IgD-negative memory B cell (primary cell): ENCODE measurements at regions not wholly inside any gene's neighbourhood (a gene's known extent, or its start where the extent isn't known, plus 50 kb on each side); places are given as distances from the start of the nearest gene placed in this dataset.
A peak's percentile ranks its signal among the peaks of the same experiment; 100 is the strongest.
"Not testable (repeated sequence)": the region's sequence is repeated elsewhere in the genome, so short reads cannot be mapped to it uniquely, and the experiment has no call there.

Experiments used
- H3K27ac Mint-ChIP-seq, 3 donors: one replicate each; pipeline ENCODE4 v1.8.0; 2020 to 2022; ENCODE audit warnings: mild to moderate bottlenecking in 3 of 3, mixed read lengths in 3 of 3, moderate library complexity in 1 of 3
- H3K27me3 Mint-ChIP-seq: one replicate; pipeline ENCODE4 v1.8.0; 2021; ENCODE audit warnings: mixed read lengths
- H3K36me3 Mint-ChIP-seq: one replicate; pipeline ENCODE4 v1.8.0; 2020; ENCODE audit warnings: mild to moderate bottlenecking, mixed read lengths
- H3K4me1 Mint-ChIP-seq, 3 donors: one replicate each; pipeline ENCODE4 v1.8.0; 2020 to 2022; ENCODE audit warnings: mixed read lengths in 3 of 3, mild to moderate bottlenecking in 1 of 3
- H3K4me3 Mint-ChIP-seq, 4 donors: one replicate each; pipeline ENCODE4 v1.8.0; 2020 to 2022; ENCODE audit warnings: mild to moderate bottlenecking in 4 of 4, mixed read lengths in 4 of 4, moderate library complexity in 3 of 4
- H3K9me3 Mint-ChIP-seq, 3 donors: one replicate each; pipeline ENCODE4 v1.8.0; 2020 to 2021; ENCODE audit warnings: mixed read lengths in 3 of 3, mild to moderate bottlenecking in 1 of 3

- Mint-ChIP-seq H3K36me3 (no peaks in the 10 kb centered on the region), H3K27ac (no peak overlapping the region), H3K4me1 (peaks cover 0 to 3% (median 0%) of the 10 kb centered on the region in 3 donors), H3K9me3 (no peaks in the 10 kb centered on the region), H3K27me3 (peaks cover 4% of the 10 kb centered on the region), H3K4me3 (no peak overlapping the region)
Observed at GRCh38 chr15:66630801-66631351, 65.1 kb upstream of the LCTL start.

GRCh38 chr15:66631616-66632263, 65.9 kb upstream of the LCTL start:
- Mint-ChIP-seq H3K27ac (no peak overlapping the region), H3K9me3 (no peaks in the 10 kb centered on the region), H3K36me3 (no peaks in the 10 kb centered on the region), H3K27me3 (peaks cover 4% of the 10 kb centered on the region), H3K4me3 (no peak overlapping the region), H3K4me1 (peaks cover 0 to 3% (median 0%) of the 10 kb centered on the region in 3 donors)

DNA sequence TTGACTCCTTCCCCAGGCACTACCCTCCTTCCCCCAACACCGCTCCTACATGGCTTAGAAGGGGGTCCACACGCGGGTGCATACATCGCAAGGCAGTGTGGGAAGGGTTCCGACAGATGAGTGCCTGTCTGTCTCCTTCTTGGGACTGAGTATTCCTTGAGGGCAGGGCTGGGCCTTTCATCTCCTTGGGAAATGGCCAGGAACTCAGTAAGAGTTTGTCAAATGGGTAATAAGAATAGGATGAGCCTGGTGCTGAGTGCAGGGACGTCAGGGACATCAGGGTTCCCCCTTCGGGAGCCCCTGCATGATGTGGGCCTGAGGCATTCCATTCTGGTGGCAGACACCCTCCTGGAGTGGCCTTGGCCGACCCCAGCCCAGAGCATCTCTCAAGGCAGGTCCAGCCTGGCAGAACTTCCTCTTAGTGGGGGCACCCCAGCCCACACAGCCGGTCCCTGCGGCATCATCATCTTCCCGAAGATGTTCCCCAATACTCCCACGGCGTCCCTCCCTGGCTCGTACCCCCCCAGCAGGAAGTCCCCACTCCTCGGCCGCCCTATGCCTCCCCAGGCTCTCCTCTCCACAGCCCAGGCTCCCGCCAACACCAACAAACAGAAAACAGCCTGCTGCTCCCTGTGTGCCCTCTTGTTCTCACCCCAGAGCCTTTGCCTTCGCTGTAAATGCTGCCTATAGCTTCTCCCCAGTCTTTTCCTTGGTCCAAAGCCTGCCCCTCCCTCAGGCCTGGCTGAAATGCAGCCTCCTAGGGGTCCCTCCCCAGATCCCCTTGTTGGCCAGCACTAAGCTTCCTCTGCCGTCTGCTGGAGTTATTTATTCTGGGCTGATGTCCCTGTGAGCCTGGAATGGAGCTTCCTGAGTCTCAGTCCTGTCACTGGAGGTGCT, 67.5 kb upstream of the LCTL start:
- peaks cover 2% of the 10 kb centered on the region for H3K36me3 Mint-ChIP-seq
- H3K4me1 Mint-ChIP-seq = peaks cover 0 to 4% (median under 1%) of the 10 kb centered on the region in 3 donors
- H3K4me3 Mint-ChIP-seq = no peak overlapping the region
- H3K9me3 Mint-ChIP-seq = no peaks in the 10 kb centered on the region
- H3K27ac Mint-ChIP-seq = no peak overlapping the region
- peaks cover 4% of the 10 kb centered on the region for H3K27me3 Mint-ChIP-seq

DNA sequence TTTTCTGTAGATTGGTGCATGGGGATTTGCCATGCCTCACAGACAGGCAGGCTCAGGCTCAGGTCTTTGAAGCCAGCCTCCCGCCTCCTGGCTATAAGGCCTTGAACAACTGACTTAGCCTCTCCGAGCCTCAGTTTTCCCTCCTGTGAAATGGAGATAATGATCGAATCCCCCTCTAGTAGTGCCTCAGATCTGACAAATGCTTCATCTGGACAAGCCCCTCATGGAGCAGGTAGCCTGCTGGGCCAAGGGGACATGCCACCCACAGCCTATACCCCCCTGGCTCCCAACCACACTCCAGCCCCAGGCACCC, 68.1 kb upstream of the LCTL start:
- peaks cover 2% of the 10 kb centered on the region for H3K27me3 Mint-ChIP-seq
- peaks cover 0 to 7% (median 4%) of the 10 kb centered on the region in 3 donors for H3K4me1 Mint-ChIP-seq
- no peak overlapping the region for H3K27ac Mint-ChIP-seq
- H3K4me3 Mint-ChIP-seq = no peak overlapping the region
- H3K9me3 Mint-ChIP-seq = no peaks in the 10 kb centered on the region
- H3K36me3 Mint-ChIP-seq = peaks cover 2% of the 10 kb centered on the region

- peaks cover 2% of the 10 kb centered on the region for H3K36me3 Mint-ChIP-seq
- H3K27me3 Mint-ChIP-seq = no peaks in the 10 kb centered on the region
- no peak overlapping the region for H3K27ac Mint-ChIP-seq
- no peak overlapping the region for H3K4me3 Mint-ChIP-seq
- peaks cover 0 to 7% (median 4%) of the 10 kb centered on the region in 3 donors for H3K4me1 Mint-ChIP-seq
- H3K9me3 Mint-ChIP-seq = no peaks in the 10 kb centered on the region
Observed at GRCh38 chr15:66634540-66634939, 67.5 kb upstream of the SMAD6 start.

DNA sequence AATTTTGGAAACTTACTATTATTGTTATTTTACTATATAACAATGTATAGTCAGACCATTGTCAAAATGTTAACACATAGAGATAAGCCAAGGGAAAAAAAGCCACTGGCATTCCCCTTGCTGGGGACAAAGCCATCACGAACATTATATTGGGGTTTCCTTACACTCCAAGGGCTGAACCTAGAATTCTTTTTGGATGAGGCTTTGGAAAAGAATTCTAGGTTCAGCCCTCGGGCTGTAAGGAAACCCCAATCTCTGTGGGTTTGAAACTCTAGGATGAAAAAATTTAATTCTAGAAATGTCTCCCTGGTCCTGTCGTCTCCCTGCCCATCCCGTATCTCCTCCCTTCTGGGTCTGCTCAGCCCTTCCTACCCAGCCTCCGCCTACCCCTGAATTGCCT, 67.0 kb upstream of the SMAD6 start:
- Mint-ChIP-seq H3K4me3 (no peak overlapping the region), H3K4me1 (peaks cover 0 to 7% (median 4%) of the 10 kb centered on the region in 3 donors), H3K9me3 (no peaks in the 10 kb centered on the region), H3K36me3 (peaks cover 2% of the 10 kb centered on the region), H3K27me3 (no peaks in the 10 kb centered on the region), H3K27ac (no peak overlapping the region)

DNA sequence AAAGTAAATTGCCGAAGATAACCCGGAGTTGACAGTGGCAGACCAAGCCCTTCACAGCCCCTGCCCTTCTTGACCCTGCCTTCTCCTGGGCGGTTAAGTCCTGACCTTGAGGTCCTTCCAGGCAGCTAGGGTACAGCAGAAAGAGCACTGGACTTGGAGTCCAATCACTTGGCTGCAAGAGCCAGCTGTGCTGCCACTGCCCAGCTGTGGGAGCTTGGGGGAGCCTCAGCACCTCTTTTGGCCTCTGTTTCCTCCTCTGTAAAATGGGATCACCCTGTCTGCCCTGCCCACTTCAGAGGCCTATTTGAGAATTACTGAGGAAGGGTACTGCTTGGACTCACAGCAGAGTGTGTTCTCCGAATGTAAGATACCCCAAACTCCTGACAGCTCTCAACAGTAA, 66.2 kb upstream of the SMAD6 start:
- Mint-ChIP-seq H3K27ac (no peak overlapping the region), H3K9me3 (no peaks in the 10 kb centered on the region), H3K4me1 (peaks cover 0 to 7% (median 4%) of the 10 kb centered on the region in 3 donors), H3K4me3 (no peak overlapping the region), H3K27me3 (no peaks in the 10 kb centered on the region), H3K36me3 (peaks cover 2% of the 10 kb centered on the region)

DNA sequence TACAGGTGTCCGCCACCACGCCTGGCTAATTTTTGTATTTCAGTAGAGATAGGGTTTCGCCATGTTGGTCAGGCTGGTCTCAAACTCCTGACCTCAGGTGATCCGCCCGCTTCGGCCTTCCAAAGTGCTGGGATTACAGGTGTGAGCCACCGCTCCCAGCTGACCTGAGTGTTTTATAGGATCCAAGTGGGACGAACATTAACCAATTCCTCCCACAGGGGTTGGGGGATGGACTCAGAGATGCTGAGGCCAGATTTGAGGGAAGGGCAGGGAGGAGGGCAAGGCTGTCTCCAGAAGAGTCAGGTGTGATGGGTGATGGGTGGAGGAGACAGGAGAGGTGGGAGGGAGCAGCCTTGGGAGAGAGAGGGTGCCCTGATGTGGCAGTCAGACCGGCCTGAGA, 65.0 kb upstream of the SMAD6 start:
- not testable (repeated sequence) for H3K27ac Mint-ChIP-seq, H3K36me3 Mint-ChIP-seq, H3K9me3 Mint-ChIP-seq, H3K4me3 Mint-ChIP-seq, H3K4me1 Mint-ChIP-seq, H3K27me3 Mint-ChIP-seq

GRCh38 chr15:66638377-66638776, 63.7 kb upstream of the SMAD6 start:
- no peaks in the 10 kb centered on the region for H3K9me3 Mint-ChIP-seq
- H3K27ac Mint-ChIP-seq = no peak overlapping the region
- H3K36me3 Mint-ChIP-seq = peaks cover 4% of the 10 kb centered on the region
- peak overlapping the region in 1 of 4 donors; percentile 60 for H3K4me3 Mint-ChIP-seq
- no peaks in the 10 kb centered on the region for H3K27me3 Mint-ChIP-seq
- H3K4me1 Mint-ChIP-seq = peaks cover 0 to 5% (median 4%) of the 10 kb centered on the region in 3 donors

- H3K4me3 Mint-ChIP-seq = no peak overlapping the region
- H3K36me3 Mint-ChIP-seq = peaks cover 4% of the 10 kb centered on the region
- no peak overlapping the region for H3K27ac Mint-ChIP-seq
- no peaks in the 10 kb centered on the region for H3K9me3 Mint-ChIP-seq
- H3K4me1 Mint-ChIP-seq = peaks cover 0 to 4% (median 4%) of the 10 kb centered on the region in 3 donors
- no peaks in the 10 kb centered on the region for H3K27me3 Mint-ChIP-seq
Observed at GRCh38 chr15:66641485-66642315, 60.3 kb upstream of the SMAD6 start.

DNA sequence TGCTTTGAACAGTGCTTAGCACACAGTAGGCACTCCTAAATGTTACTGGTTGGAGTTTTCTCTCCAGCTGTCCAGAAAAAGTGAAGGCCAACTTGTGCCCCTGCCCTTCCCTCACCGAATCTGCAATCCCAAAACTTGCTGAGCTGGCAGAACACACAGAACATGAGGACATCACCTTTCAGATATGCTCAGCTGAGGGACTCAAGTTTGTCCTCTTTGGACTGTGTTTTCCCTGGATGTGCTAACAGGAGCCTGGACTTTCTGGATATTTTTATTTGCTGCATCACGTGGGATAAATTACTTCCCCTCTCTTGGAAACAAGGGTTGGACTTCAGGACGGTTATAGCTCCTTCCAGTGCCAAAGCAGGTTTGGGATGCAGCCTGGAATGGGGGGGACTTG, 59.5 kb upstream of the SMAD6 start:
- no peak overlapping the region for H3K27ac Mint-ChIP-seq
- peaks cover 0 to 4% (median 4%) of the 10 kb centered on the region in 3 donors for H3K4me1 Mint-ChIP-seq
- H3K4me3 Mint-ChIP-seq = no peak overlapping the region
- H3K36me3 Mint-ChIP-seq = peaks cover 2% of the 10 kb centered on the region
- no peaks in the 10 kb centered on the region for H3K9me3 Mint-ChIP-seq
- no peaks in the 10 kb centered on the region for H3K27me3 Mint-ChIP-seq

DNA sequence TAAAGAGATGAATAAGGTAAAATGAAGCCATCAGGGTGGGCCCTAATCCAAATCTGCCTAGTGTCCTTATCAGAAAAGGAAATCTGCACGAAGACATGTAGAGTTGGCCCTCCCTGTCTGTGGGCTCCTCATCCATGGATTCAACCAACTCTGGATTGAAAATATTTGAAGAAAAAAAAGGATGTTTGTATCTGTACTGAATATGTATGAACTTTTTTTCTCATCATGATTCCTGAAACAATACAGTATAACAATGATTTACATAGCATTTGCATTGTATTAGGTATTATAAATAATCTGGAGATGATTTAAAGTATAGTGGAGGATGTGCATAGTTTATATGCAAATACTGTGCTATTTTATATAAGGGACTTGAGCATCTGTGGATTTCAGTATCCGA, 59.0 kb upstream of the SMAD6 start:
- Mint-ChIP-seq H3K4me1 (peaks cover 0 to 4% (median 4%) of the 10 kb centered on the region in 3 donors), H3K4me3 (no peak overlapping the region), H3K36me3 (peaks cover 2% of the 10 kb centered on the region), H3K27me3 (no peaks in the 10 kb centered on the region), H3K27ac (no peak overlapping the region), H3K9me3 (no peaks in the 10 kb centered on the region)

- peak overlapping the region in 1 of 3 donors; percentile 14 for H3K27ac Mint-ChIP-seq
- H3K36me3 Mint-ChIP-seq = peaks cover 2% of the 10 kb centered on the region
- no peaks in the 10 kb centered on the region for H3K4me1 Mint-ChIP-seq
- H3K4me3 Mint-ChIP-seq = no peak overlapping the region
- H3K27me3 Mint-ChIP-seq = no peaks in the 10 kb centered on the region
- no peaks in the 10 kb centered on the region for H3K9me3 Mint-ChIP-seq
Observed at GRCh38 chr15:66644000-66644787, 57.8 kb upstream of the SMAD6 start.

- Mint-ChIP-seq H3K27ac (peak overlapping the region in 1 of 3 donors; percentile 83), H3K4me1 (no peaks in the 10 kb centered on the region), H3K9me3 (no peaks in the 10 kb centered on the region), H3K27me3 (no peaks in the 10 kb centered on the region), H3K4me3 (no peak overlapping the region), H3K36me3 (peaks cover 2% of the 10 kb centered on the region)
Observed at GRCh38 chr15:66644869-66645268, 57.2 kb upstream of the SMAD6 start.
